Hematopoietic multipotent progenitor cell treated with erythropoietin and hydrocortisone succinate and interleukin-3 and kit ligand, for 6 days (in vitro differentiated cells): ENCODE measurements at regions not wholly inside any gene's neighbourhood (a gene's known extent, or its start where the extent isn't known, plus 50 kb on each side); places are given as distances from the start of the nearest gene placed in this dataset.

Experiments
- DNase-seq: peaks from one replicate; pipeline ENCODE4 v3.0.0-alpha.2; 2015

GRCh38 chr9:18075253-18075952, 398.6 kb upstream of the ADAMTSL1 start:
- no peak for DNase-seq

GRCh38 chr9:18077941-18078678, 395.8 kb upstream of the ADAMTSL1 start:
- DNase-seq: no peak

GRCh38 chr9:18092138-18092537, 381.8 kb upstream of the ADAMTSL1 start:
- DNase-seq: no peak

- DNase-seq: no peak
These were observed 367.9 kb upstream of the ADAMTSL1 start for GRCh38 chr9:18106006-18106560.

- DNase-seq: no peak
These were observed 364.3 kb upstream of the ADAMTSL1 start for GRCh38 chr9:18109675-18110074.

- no peak for DNase-seq
These were observed 362.8 kb upstream of the ADAMTSL1 start for GRCh38 chr9:18111146-18111545.

GRCh38 chr9:18114559-18115475, 359.1 kb upstream of the ADAMTSL1 start:
- DNase-seq: no peak

- DNase-seq: no peak
These were observed 355.7 kb upstream of the ADAMTSL1 start for GRCh38 chr9:18118268-18118667.

GRCh38 chr9:18122171-18122570, 351.8 kb upstream of the ADAMTSL1 start:
- no peak for DNase-seq

GRCh38 chr9:18124760-18125159, 349.2 kb upstream of the ADAMTSL1 start:
- no peak for DNase-seq

- no peak for DNase-seq
These were observed 347.0 kb upstream of the ADAMTSL1 start for GRCh38 chr9:18126831-18127498.

- DNase-seq: no peak
These were observed 346.5 kb upstream of the ADAMTSL1 start for GRCh38 chr9:18127499-18127875.

- no peak for DNase-seq
These were observed 344.1 kb upstream of the ADAMTSL1 start for GRCh38 chr9:18129809-18130334.

- no peak for DNase-seq
These were observed 337.5 kb upstream of the ADAMTSL1 start for GRCh38 chr9:18136354-18136994.

- DNase-seq: no peak
These were observed 336.1 kb upstream of the ADAMTSL1 start for GRCh38 chr9:18137815-18138214.

- DNase-seq: no peak
These were observed 335.3 kb upstream of the ADAMTSL1 start for GRCh38 chr9:18138656-18139055.

- no peak for DNase-seq
These were observed 332.3 kb upstream of the ADAMTSL1 start for GRCh38 chr9:18141681-18142080.

GRCh38 chr9:18143073-18143745, 330.7 kb upstream of the ADAMTSL1 start:
- no peak for DNase-seq

- no peak for DNase-seq
These were observed 327.6 kb upstream of the ADAMTSL1 start for GRCh38 chr9:18146329-18146728.

- DNase-seq: no peak
These were observed 324.4 kb upstream of the ADAMTSL1 start for GRCh38 chr9:18149471-18150011.

- DNase-seq: no peak
These were observed 319.3 kb upstream of the ADAMTSL1 start for GRCh38 chr9:18154661-18155060.
